ENCODE measurements at regions not wholly inside any gene's neighbourhood (a gene's known extent, or its start where the extent isn't known, plus 50 kb on each side); places are given as distances from the start of the nearest gene placed in this dataset.

DNA sequence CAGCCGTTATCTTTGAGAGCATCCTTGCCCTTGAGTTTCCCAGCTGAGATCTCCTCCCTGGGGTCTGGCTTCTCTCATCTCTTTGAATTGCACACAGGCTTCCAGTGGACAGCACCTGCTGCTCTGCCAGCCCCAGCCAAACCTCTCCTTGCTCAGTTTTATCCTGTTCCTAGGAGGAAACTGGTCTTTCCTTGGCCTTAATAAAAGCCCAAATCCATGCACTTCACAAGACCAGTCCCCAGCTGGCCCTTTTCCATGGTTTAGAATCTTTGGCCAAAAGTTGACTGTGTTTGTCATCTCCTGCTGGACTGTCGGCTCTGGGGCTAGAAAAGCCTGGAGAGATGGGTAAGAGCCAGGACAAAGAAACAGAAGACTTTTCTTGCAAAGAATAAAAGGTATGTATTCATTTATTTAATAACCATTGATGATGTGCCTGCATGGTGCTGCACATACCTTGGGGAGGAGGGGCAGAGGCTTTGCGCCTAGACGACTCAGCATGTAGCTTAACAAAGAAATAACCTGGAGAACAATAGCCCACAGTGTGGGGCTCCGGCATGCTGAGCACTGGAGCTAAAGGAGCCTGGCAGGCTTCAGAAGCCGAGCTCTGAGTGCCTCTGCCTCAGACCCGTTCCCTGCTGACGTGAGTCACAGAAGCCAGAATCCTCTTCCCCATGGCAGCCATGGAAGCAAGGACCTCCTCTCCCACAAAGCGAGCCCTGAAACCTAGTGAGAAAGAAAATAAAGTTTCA, 319.3 kb upstream of the B3GAT1 start:
- DNase-seq (ENCODE audit: low read depth) = no peak

GRCh38 chr11:134730561-134731212, 318.6 kb upstream of the B3GAT1 start:
- no peak for DNase-seq (ENCODE audit: low read depth)
- TF ChIP-seq, protein P1, sequence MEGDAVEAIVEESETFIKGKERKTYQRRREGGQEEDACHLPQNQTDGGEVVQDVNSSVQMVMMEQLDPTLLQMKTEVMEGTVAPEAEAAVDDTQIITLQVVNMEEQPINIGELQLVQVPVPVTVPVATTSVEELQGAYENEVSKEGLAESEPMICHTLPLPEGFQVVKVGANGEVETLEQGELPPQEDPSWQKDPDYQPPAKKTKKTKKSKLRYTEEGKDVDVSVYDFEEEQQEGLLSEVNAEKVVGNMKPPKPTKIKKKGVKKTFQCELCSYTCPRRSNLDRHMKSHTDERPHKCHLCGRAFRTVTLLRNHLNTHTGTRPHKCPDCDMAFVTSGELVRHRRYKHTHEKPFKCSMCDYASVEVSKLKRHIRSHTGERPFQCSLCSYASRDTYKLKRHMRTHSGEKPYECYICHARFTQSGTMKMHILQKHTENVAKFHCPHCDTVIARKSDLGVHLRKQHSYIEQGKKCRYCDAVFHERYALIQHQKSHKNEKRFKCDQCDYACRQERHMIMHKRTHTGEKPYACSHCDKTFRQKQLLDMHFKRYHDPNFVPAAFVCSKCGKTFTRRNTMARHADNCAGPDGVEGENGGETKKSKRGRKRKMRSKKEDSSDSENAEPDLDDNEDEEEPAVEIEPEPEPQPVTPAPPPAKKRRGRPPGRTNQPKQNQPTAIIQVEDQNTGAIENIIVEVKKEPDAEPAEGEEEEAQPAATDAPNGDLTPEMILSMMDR (IDR thresholded peaks at IDR 0.05; ENCODE audit: low read length, missing control alignments) = no peak
- no peak overlapping the region for H3K4me3 ChIP-seq (replicated peaks; ENCODE audit: low read depth, low read length)

More for the DNA sequence above, 319.3 kb upstream of the B3GAT1 start:
- H3K4me3 ChIP-seq (replicated peaks; ENCODE audit: low read depth, low read length) = no peak overlapping the region
- TF ChIP-seq, protein P1 (IDR thresholded peaks at IDR 0.05; ENCODE audit: low read length, missing control alignments) = no peak

GRCh38 chr11:134730101-134730500, 318.1 kb upstream of the B3GAT1 start:
- DNase-seq (ENCODE audit: low read depth) = no peak
- H3K4me3 ChIP-seq (replicated peaks; ENCODE audit: low read depth, low read length) = no peak overlapping the region
- TF ChIP-seq, protein P1 (IDR thresholded peaks at IDR 0.05; ENCODE audit: low read length, missing control alignments) = no peak

DNA sequence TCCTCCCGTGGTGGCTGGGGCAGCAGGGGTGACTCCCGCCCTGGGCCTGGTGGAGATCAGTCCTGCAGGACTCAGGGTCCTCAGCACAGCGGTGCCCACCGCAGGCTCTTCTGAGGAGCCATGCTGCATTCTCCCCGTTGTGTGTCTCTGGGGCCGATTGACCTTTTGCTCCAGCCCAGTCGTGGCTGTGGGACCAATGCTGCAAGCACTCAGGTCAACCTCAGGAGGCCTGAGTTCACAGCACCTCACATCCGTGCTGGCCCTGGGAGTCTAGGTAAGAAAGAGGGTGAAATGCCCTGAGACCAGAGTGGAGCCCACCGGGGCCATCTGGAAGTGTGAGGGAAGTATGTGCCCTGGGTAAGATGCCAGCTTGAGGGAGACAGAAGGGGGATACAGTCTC, 316.1 kb upstream of the B3GAT1 start:
- no peak overlapping the region for H3K4me3 ChIP-seq (replicated peaks; ENCODE audit: low read depth, low read length)
- DNase-seq (ENCODE audit: low read depth) = no peak
- TF ChIP-seq, protein P1 (IDR thresholded peaks at IDR 0.05; ENCODE audit: low read length, missing control alignments) = no peak

GRCh38 chr11:134727636-134728035, 315.6 kb upstream of the B3GAT1 start:
- TF ChIP-seq, protein P1 (IDR thresholded peaks at IDR 0.05; ENCODE audit: low read length, missing control alignments) = no peak
- no peak overlapping the region for H3K4me3 ChIP-seq (replicated peaks; ENCODE audit: low read depth, low read length)
- DNase-seq (ENCODE audit: low read depth) = no peak

- TF ChIP-seq, protein P1 (IDR thresholded peaks at IDR 0.05; ENCODE audit: low read length, missing control alignments) = no peak
- no peak overlapping the region for H3K4me3 ChIP-seq (replicated peaks; ENCODE audit: low read depth, low read length)
- no peak for DNase-seq (ENCODE audit: low read depth)
Observed at GRCh38 chr11:134727204-134727603, 315.2 kb upstream of the B3GAT1 start.

All from fibroblast of pulmonary artery (primary cell).